ENCODE measurements at regions not wholly inside any gene's neighbourhood (a gene's known extent, or its start where the extent isn't known, plus 50 kb on each side); places are given as distances from the start of the nearest gene placed in this dataset.

DNA sequence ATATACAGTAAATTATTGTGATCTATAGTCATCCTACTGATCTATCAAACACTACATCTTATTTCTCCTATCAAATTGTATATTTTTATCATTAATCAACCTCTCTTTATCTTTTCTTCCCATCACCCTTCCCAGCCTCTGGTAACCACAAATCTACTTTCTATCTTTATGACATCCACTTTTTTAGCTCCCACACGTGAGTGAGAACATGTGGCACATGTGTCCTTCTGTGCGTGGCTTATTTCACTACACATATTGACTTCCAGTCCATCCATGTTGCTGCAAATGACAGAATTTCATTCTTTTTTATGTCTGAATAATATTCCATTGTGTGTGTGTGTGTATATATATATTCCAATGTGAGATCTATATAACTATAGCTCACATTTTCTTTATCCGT is 67.8 kb upstream of the TBX5 start (continued):
- TF ChIP-seq SAP30 (IDR thresholded peaks at IDR 0.05; ENCODE audit: insufficient read depth, insufficient replicate concordance, low read length) = no peak
